ENCODE measurements at regions not wholly inside any gene's neighbourhood (a gene's known extent, or its start where the extent isn't known, plus 50 kb on each side); places are given as distances from the start of the nearest gene placed in this dataset.

DNA sequence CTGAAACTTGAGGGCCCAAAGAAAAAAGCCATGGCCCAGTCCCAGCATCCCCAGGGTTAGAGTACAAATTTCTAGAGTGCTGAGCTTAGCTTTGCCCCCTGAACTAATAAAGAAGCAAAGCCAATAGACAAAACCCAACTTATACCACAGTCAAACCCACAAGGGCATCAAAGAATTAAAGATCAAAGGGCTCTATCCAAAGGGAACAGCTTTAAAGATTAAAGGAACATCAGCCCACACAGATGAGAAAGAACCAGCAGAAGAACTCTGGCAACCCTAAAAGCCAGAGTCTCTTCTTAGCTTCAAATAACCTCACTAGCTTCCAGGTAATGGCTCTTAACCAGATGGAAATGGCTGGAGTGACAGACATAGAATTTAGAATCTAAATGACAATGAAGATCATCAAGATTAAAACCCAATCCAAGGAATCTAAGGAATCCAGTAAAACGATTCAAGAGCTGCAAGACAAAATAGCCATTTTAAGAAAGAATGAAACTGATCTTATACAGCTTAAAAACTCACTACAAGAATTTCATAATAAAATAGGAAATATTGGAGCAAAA, 93.9 kb downstream of the YIPF5 start:
- TF ChIP-seq CTCF (IDR thresholded peaks at IDR 0.05; ENCODE audit: poor library complexity, severe bottlenecking) (no peak), POLR2AphosphoS5 (IDR thresholded peaks at IDR 0.05) (no peak), MXI1 (conservative IDR thresholded peaks at IDR 0.05; ENCODE audit: poor library complexity, severe bottlenecking) (no peak)

Data from neural cell (in vitro differentiated cells).